ENCODE measurements at regions not wholly inside any gene's neighbourhood (a gene's known extent, or its start where the extent isn't known, plus 50 kb on each side); places are given as distances from the start of the nearest gene placed in this dataset.

GRCh38 chr3:181253796-181254195, 264.3 kb upstream of the DNAJC19 start:
- TF ChIP-seq CTCF (conservative IDR thresholded peaks at IDR 0.05; ENCODE audit: low read depth, low read length), result no peak
- TF ChIP-seq EZH2 (IDR thresholded peaks at IDR 0.05; ENCODE audit: low read length, unreplicated experiment), result no peak
